Liver (tissue), 8 donors: ENCODE measurements at regions not wholly inside any gene's neighbourhood (a gene's known extent, or its start where the extent isn't known, plus 50 kb on each side); places are given as distances from the start of the nearest gene placed in this dataset.

Experiments
- DNase-seq: peaks from one replicate; pipeline ENCODE4 v3.0.0-alpha.2; 2017; ENCODE audit warnings: low spot score
- H3K27ac ChIP-seq, 2 donors: one replicate each; pipeline ENCODE4 v1.7.0; 2013; ENCODE audit warnings: inconsistent platforms in 2 of 2, low read length in 2 of 2, control low read depth in 1 of 2, low read depth in 1 of 2, mild to moderate bottlenecking in 1 of 2
- H3K27me3 ChIP-seq, 4 donors: one replicate each; pipeline versions ENCODE4 v1.6.1 to v1.7.0; 2013; ENCODE audit warnings: low read length in 3 of 4, inconsistent platforms in 1 of 4, mild to moderate bottlenecking in 1 of 4, moderate library complexity in 1 of 4; ENCODE audit not compliant: control insufficient read depth in 4 of 4, insufficient read depth in 4 of 4
- H3K36me3 ChIP-seq, 4 donors: one replicate each; pipeline versions ENCODE4 v1.6.1 to v1.7.0; 2013; ENCODE audit warnings: low read length in 3 of 4, mild to moderate bottlenecking in 3 of 4, low read depth in 1 of 4, moderate library complexity in 1 of 4; ENCODE audit not compliant: control insufficient read depth in 4 of 4, insufficient read depth in 3 of 4
- H3K4me1 ChIP-seq, 4 donors: one replicate each; pipeline versions ENCODE4 v1.6.1 to v1.7.0; 2013; ENCODE audit warnings: low read length in 3 of 4, mild to moderate bottlenecking in 3 of 4, moderate library complexity in 1 of 4; ENCODE audit not compliant: control insufficient read depth in 4 of 4, insufficient read depth in 4 of 4
- H3K4me3 ChIP-seq, 3 donors: one replicate each; pipeline versions ENCODE4 v1.6.1 to v1.7.0; 2013; ENCODE audit warnings: low read length in 3 of 3, control low read depth in 1 of 3, low read depth in 1 of 3, mild to moderate bottlenecking in 1 of 3
- H3K9ac ChIP-seq, 2 donors: one replicate each; pipeline ENCODE4 v1.7.0; 2013; ENCODE audit warnings: low read length in 2 of 2, mild to moderate bottlenecking in 2 of 2, moderate library complexity in 2 of 2, control low read depth in 1 of 2, low read depth in 1 of 2
- H3K9me3 ChIP-seq, 4 donors: one replicate each; pipeline versions ENCODE4 v1.6.1 to v1.7.0; 2013; ENCODE audit warnings: low read length in 3 of 4; ENCODE audit not compliant: control insufficient read depth in 4 of 4
- ATF3 ChIP-seq: IDR thresholded peaks from 2 replicates; pipeline ENCODE4 v1.6.1; 2016; ENCODE audit warnings: antibody characterized with exemption
- CTCF ChIP-seq: fragments of 150-350 bp; IDR thresholded peaks from 2 replicates; pipeline ENCODE4 v1.5.1; 2017; ENCODE audit warnings: improper control_type of control experiment, low read depth, low read length; ENCODE audit not compliant: missing input control
- EGR1 ChIP-seq, 2 donors: IDR thresholded peaks; 2 replicates each; pipeline ENCODE4 v1.6.1; 2016 to 2018; ENCODE audit warnings: antibody characterized with exemption in 2 of 2, low read depth in 2 of 2
- FOXA1 ChIP-seq: IDR thresholded peaks from 2 replicates; pipeline ENCODE4 v1.6.1; 2016; ENCODE audit warnings: antibody characterized with exemption
- FOXA2 ChIP-seq: IDR thresholded peaks from 2 replicates; pipeline ENCODE4 v1.6.1; 2016; ENCODE audit warnings: antibody characterized with exemption
- GABPA ChIP-seq, 2 donors: IDR thresholded peaks in 1 of 2; conservative IDR thresholded peaks in 1 of 2; 2 replicates each; pipeline ENCODE4 v1.6.1; 2016; ENCODE audit warnings: antibody characterized with exemption in 2 of 2, mild to moderate bottlenecking in 1 of 2, moderate library complexity in 1 of 2
- HNF4A ChIP-seq, 2 donors: conservative IDR thresholded peaks; 2 replicates each; pipeline ENCODE4 v1.6.1; 2016; ENCODE audit warnings: antibody characterized with exemption in 2 of 2, mild to moderate bottlenecking in 2 of 2
- HNF4G ChIP-seq: IDR thresholded peaks from 2 replicates; pipeline ENCODE4 v1.6.1; 2016; ENCODE audit warnings: antibody characterized with exemption
- JUND ChIP-seq, 2 donors: IDR thresholded peaks; 2 replicates each; pipeline ENCODE4 v1.6.1; 2016; ENCODE audit warnings: antibody characterized with exemption in 2 of 2
- NR2F2 ChIP-seq: IDR thresholded peaks from 2 replicates; pipeline ENCODE4 v1.6.1; 2016; ENCODE audit warnings: antibody characterized with exemption
- RAD21 ChIP-seq, 2 donors: IDR thresholded peaks; 2 replicates each; pipeline ENCODE4 v1.6.1; 2016; ENCODE audit warnings: antibody characterized with exemption in 2 of 2, mild to moderate bottlenecking in 2 of 2
- RXRA ChIP-seq, 2 donors: IDR thresholded peaks; 2 replicates each; pipeline ENCODE4 v1.6.1; 2017 to 2018; ENCODE audit warnings: antibody characterized with exemption in 2 of 2, mild to moderate bottlenecking in 1 of 2
- SP1 ChIP-seq: IDR thresholded peaks from 2 replicates; pipeline ENCODE4 v1.6.1; 2018; ENCODE audit warnings: antibody characterized with exemption, mild to moderate bottlenecking
- TAF1 ChIP-seq: conservative IDR thresholded peaks from 2 replicates; pipeline ENCODE4 v1.6.1; 2016; ENCODE audit warnings: antibody characterized with exemption, mild to moderate bottlenecking
- YY1 ChIP-seq: IDR thresholded peaks from 2 replicates; pipeline ENCODE4 v1.6.1; 2016; ENCODE audit warnings: antibody characterized with exemption, mild to moderate bottlenecking
- WGBS: extraction: QIAGEN DNeasy Blood & Tissue Kit; methylation state at CpG from one replicate; pipeline ENCODE4 v1.1.7; 2013; 5-methylcytosine and 5-hydroxymethylcytosine counted together
- TF ChIP-seq, protein P1 (sequence below): IDR thresholded peaks from 2 replicates; pipeline ENCODE4 v1.6.1; 2016; ENCODE audit warnings: antibody characterized with exemption
- TF ChIP-seq, protein P2 (sequence below): IDR thresholded peaks from 2 replicates; pipeline ENCODE4 v1.6.1; 2016; ENCODE audit warnings: antibody characterized with exemption
- TF ChIP-seq, protein P3 (sequence below): IDR thresholded peaks from 2 replicates; pipeline ENCODE4 v1.6.1; 2016; ENCODE audit warnings: antibody characterized with exemption, mild to moderate bottlenecking
- donor health status: healthy.
- donor health status: healthy.
- donor health status: healthy.
- donor health status: healthy.
- donor health status: healthy.

- H3K36me3 ChIP-seq: no peaks in the 10 kb centered on the region
- H3K4me3 ChIP-seq: no peak overlapping the region
- no peaks in the 10 kb centered on the region for H3K4me1 ChIP-seq
- TF ChIP-seq HNF4A (conservative IDR thresholded peaks at IDR 0.05) (no peak), FOXA1 (no peak)
- TF ChIP-seq, protein P1, sequence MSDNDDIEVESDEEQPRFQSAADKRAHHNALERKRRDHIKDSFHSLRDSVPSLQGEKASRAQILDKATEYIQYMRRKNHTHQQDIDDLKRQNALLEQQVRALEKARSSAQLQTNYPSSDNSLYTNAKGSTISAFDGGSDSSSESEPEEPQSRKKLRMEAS: no peak
- no peak overlapping the region for H3K9ac ChIP-seq
- no peaks in the 10 kb centered on the region for H3K27me3 ChIP-seq
- no peaks in the 10 kb centered on the region for H3K9me3 ChIP-seq
- H3K27ac ChIP-seq: no peak overlapping the region
- WGBS: 78% methylated on average over 5 of the region's 5 CpGs
- DNase-seq: no peak
Observed at GRCh38 chr16:52705122-52705521, 158.2 kb upstream of the TOX3 start.

DNA sequence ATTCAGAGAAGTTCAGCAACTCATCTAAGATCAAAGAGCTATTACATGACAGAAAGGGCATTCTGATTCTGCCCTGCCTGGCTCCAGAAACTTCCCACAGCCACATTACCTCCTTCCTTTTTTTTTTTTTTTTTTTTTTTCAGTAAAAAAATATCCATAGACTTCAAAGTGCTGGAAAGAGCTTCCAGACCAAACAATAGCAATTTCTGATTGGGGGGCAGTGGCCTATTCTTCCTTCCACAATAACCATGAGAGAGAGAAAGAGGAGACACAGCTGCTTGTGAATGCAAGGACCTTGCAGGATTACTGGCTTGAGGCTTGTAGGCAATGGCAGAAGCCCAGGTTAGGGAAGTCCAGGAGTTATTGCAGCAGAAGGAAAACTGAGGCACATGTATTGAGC is 151.0 kb upstream of the TOX3 start:
- no peaks in the 10 kb centered on the region for H3K27me3 ChIP-seq
- TF ChIP-seq NR2F2: no peak
- no peak for TF ChIP-seq JUND (IDR thresholded peaks at IDR 0.05)
- TF ChIP-seq HNF4A (conservative IDR thresholded peaks at IDR 0.05): no peak
- no peak for TF ChIP-seq ATF3
- TF ChIP-seq RXRA (IDR thresholded peaks at IDR 0.05): no peak
- no peak for TF ChIP-seq SP1
- H3K4me3 ChIP-seq: no peak overlapping the region
- H3K9ac ChIP-seq: no peak overlapping the region
- H3K36me3 ChIP-seq: no peaks in the 10 kb centered on the region
- H3K27ac ChIP-seq: no peak overlapping the region
- DNase-seq: no peak
- H3K9me3 ChIP-seq: no peaks in the 10 kb centered on the region
- no peaks in the 10 kb centered on the region for H3K4me1 ChIP-seq

- Histone ChIP-seq H3K36me3 (no peaks in the 10 kb centered on the region), H3K9me3 (peaks cover 0 to 4% (median 2%) of the 10 kb centered on the region in 4 donors), H3K9ac (no peak overlapping the region), H3K4me1 (no peaks in the 10 kb centered on the region), H3K27ac (no peak overlapping the region), H3K4me3 (no peak overlapping the region), H3K27me3 (no peaks in the 10 kb centered on the region)
- TF ChIP-seq NR2F2: no peak
- TF ChIP-seq, protein P2, sequence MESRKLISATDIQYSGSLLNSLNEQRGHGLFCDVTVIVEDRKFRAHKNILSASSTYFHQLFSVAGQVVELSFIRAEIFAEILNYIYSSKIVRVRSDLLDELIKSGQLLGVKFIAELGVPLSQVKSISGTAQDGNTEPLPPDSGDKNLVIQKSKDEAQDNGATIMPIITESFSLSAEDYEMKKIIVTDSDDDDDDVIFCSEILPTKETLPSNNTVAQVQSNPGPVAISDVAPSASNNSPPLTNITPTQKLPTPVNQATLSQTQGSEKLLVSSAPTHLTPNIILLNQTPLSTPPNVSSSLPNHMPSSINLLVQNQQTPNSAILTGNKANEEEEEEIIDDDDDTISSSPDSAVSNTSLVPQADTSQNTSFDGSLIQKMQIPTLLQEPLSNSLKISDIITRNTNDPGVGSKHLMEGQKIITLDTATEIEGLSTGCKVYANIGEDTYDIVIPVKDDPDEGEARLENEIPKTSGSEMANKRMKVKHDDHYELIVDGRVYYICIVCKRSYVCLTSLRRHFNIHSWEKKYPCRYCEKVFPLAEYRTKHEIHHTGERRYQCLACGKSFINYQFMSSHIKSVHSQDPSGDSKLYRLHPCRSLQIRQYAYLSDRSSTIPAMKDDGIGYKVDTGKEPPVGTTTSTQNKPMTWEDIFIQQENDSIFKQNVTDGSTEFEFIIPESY: no peak
- no peak for TF ChIP-seq ATF3
- no peak for TF ChIP-seq CTCF
- no peak for TF ChIP-seq HNF4G
- no peak for TF ChIP-seq RAD21 (IDR thresholded peaks at IDR 0.05)
- TF ChIP-seq RXRA (IDR thresholded peaks at IDR 0.05): no peak
- TF ChIP-seq EGR1 (IDR thresholded peaks at IDR 0.05; ENCODE audit: low read depth in 2 of 2): no peak
- TF ChIP-seq, protein P3, sequence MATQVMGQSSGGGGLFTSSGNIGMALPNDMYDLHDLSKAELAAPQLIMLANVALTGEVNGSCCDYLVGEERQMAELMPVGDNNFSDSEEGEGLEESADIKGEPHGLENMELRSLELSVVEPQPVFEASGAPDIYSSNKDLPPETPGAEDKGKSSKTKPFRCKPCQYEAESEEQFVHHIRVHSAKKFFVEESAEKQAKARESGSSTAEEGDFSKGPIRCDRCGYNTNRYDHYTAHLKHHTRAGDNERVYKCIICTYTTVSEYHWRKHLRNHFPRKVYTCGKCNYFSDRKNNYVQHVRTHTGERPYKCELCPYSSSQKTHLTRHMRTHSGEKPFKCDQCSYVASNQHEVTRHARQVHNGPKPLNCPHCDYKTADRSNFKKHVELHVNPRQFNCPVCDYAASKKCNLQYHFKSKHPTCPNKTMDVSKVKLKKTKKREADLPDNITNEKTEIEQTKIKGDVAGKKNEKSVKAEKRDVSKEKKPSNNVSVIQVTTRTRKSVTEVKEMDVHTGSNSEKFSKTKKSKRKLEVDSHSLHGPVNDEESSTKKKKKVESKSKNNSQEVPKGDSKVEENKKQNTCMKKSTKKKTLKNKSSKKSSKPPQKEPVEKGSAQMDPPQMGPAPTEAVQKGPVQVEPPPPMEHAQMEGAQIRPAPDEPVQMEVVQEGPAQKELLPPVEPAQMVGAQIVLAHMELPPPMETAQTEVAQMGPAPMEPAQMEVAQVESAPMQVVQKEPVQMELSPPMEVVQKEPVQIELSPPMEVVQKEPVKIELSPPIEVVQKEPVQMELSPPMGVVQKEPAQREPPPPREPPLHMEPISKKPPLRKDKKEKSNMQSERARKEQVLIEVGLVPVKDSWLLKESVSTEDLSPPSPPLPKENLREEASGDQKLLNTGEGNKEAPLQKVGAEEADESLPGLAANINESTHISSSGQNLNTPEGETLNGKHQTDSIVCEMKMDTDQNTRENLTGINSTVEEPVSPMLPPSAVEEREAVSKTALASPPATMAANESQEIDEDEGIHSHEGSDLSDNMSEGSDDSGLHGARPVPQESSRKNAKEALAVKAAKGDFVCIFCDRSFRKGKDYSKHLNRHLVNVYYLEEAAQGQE: no peak
- no peak for TF ChIP-seq SP1
- TF ChIP-seq JUND (IDR thresholded peaks at IDR 0.05): no peak
- no peak for TF ChIP-seq FOXA1
- TF ChIP-seq GABPA (IDR thresholded peaks at IDR 0.05 in 1 of 2, conservative IDR thresholded peaks at IDR 0.05 in 1 of 2): no peak
- no peak for TF ChIP-seq YY1
- no peak for TF ChIP-seq HNF4A (conservative IDR thresholded peaks at IDR 0.05)
- TF ChIP-seq FOXA2: no peak
- TF ChIP-seq, protein P1: no peak
- TF ChIP-seq TAF1: no peak
- DNase-seq: no peak
- WGBS: 92% methylated on average over 3 of the region's 3 CpGs
Observed at GRCh38 chr16:52696126-52696525, 149.2 kb upstream of the TOX3 start.
